GM10248 (cell line): ENCODE measurements at regions not wholly inside any gene's neighbourhood (a gene's known extent, or its start where the extent isn't known, plus 50 kb on each side); places are given as distances from the start of the nearest gene placed in this dataset.

Experiments used
- CTCF ChIA-PET: fragments of 300-600 bp; sonication (Branson Sonifier 250); formaldehyde crosslinking; extraction: SDS; loops from one replicate; lab custom pipeline; 2021; ENCODE audit warnings: antibody characterized with exemption; lab: Yijun Ruan, JAX
- POLR2A ChIA-PET: fragments of 350-650 bp; sonication (Branson Sonifier 250); formaldehyde crosslinking; extraction: SDS; loops from one replicate; lab custom pipeline; 2020; ENCODE audit warnings: antibody characterized with exemption; lab: Yijun Ruan, JAX
- DNase-seq: peaks from one replicate; pipeline ENCODE4 v3.0.0; 2012; ENCODE audit errors: extremely low spot score
- CTCF ChIP-seq: IDR thresholded peaks from 2 replicates; pipeline ENCODE4 v1.5.1; 2012; ENCODE audit warnings: mild to moderate bottlenecking, low read depth; ENCODE audit errors: extremely low read depth, missing control alignments, control extremely low read depth

DNA sequence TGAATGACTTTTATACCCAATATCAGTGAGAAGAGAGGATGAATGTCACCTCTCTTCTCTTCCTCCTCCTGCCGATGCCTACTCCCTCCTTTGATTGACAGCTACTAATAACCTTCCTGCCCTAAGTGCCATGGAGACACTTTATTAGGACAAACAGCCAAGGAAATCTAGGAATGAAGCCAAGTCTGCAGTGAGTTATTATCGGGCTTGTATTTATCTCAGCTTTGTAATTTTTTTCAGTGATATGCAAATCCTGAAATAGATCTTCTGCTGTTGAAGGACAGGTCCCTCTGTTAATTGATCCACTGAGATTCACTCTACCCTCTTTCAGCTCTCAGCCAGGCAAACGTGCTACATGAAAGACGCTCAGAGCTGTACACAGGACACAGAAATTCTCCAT lies 686.7 kb downstream of the TMEM182 start:
- POLR2A ChIA-PET: no interaction called here
- CTCF ChIA-PET: interaction anchor here (1.8 kb wide), 1 partner anchor 35 kb away, joined by 4 read pairs; no protein-coding TSS in a partner anchor
- no peak for DNase-seq

GRCh38 chr2:103451283-103451682 lies 689.5 kb downstream of the TMEM182 start:
- no peak for DNase-seq
- POLR2A ChIA-PET: no interaction called here
- CTCF ChIA-PET: no interaction called here
- TF ChIP-seq CTCF: no peak

More for the DNA sequence above, 686.7 kb downstream of the TMEM182 start:
- TF ChIP-seq CTCF: no peak

DNA sequence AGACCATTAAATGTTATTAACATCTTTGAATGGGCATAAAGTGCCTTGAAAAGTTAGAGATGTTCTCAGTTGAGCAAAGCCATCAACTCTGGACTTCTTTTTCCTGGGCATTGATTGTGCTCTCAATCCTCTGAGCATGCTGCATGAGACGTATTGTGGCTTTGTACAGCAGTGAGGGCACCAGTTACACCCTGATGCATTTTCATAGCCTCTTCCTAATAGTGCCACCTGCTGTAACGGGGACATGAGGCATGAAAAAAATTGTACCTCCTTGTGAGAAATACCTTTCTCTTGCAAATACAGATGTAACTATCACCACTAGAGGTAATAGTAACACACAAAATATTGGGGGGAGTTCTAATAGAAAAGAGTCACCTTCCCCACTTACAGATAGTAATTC lies 697.5 kb downstream of the TMEM182 start:
- DNase-seq: no peak
- POLR2A ChIA-PET: no interaction called here
- no peak for TF ChIP-seq CTCF
- CTCF ChIA-PET: no interaction called here

DNA sequence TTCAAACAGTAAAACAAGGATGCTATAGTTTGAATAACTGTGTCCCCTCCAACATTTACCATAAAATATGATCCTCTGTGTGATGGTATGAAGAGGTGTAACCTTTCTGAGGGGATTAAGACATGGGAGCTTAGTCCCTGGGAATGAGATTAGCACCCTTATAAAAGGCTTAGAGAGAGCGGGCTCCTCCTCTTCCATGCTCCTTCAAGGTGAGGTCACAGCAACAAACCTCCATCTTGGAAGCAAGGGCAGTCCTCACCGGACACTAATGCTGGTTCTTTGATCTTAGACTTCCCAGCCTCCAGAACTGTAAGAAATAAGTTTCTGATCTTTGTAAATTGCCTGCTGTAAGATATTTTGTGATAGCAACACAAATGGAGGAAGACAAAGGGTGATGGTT lies 700.3 kb downstream of the TMEM182 start:
- no peak for TF ChIP-seq CTCF
- POLR2A ChIA-PET: no interaction called here
- CTCF ChIA-PET: no interaction called here
- DNase-seq: no peak

- ChIA-PET CTCF (no interaction called here), POLR2A (no interaction called here)
- DNase-seq: no peak
- no peak for TF ChIP-seq CTCF
These were observed 700.9 kb downstream of the TMEM182 start for GRCh38 chr2:103462712-103463111.

DNA sequence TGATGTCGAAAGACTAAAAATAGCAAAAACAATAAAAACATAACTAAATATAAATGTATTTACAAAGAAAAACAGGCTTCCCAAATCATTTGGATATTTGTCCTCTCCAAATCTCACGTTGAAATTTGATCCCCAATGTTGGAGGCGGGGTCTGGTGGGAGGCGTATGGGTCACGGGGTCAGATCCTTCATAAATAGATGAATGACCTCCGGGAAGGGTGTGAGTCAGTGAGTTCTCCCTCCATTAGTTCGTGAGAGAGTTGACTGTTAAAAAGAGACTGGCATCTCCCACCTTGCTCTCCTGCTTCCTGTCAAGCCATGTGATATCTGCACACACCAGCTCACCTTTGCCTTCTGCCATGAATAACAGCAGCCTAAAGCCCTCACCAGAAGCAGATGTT lies 703.0 kb downstream of the TMEM182 start:
- no peak for DNase-seq
- ChIA-PET CTCF (no interaction called here), POLR2A (no interaction called here)
- no peak for TF ChIP-seq CTCF

- ChIA-PET CTCF (no interaction called here), POLR2A (no interaction called here)
- TF ChIP-seq CTCF: no peak
- DNase-seq: no peak
These were observed 708.0 kb downstream of the TMEM182 start for GRCh38 chr2:103469800-103470199.
